ENCODE measurements at regions not wholly inside any gene's neighbourhood (a gene's known extent, or its start where the extent isn't known, plus 50 kb on each side); places are given as distances from the start of the nearest gene placed in this dataset.

DNA sequence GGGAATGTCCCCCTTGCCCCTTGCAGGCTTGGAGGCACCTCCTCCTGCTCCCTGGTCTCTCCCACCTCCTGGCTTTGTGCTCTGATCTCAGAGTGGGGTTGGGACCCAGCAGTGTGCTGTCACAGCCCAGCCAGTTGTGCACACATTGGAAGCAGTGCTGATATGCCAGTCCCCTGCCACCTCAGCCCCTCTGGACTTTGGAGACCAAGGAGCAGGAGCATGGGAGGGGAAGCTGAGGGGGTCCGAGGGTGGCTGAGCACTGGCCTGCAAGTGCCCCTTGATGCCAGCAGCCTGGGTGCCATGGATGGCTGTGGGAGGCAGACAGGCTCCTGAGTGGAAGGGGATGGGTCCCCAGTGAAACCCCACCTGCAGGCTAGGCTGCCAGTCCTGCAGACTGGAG, 235.4 kb downstream of the ZNF716 start:
- Histone ChIP-seq H3K9me3 (peaks cover 0 to 46% (median 20%) of the 10 kb centered on the region in 8 donors), H3K27me3 (replicated peaks in 1 of 7) (no peaks in the 10 kb centered on the region), H3K4me3 (no peak overlapping the region), H3K4me1 (no peaks in the 10 kb centered on the region), H3K27ac (no peak overlapping the region), H3K36me3 (no peaks in the 10 kb centered on the region)
- no peak for DNase-seq
- TF ChIP-seq POLR2AphosphoS5 (IDR thresholded peaks at IDR 0.05): no peak
- intact Hi-C loops (cut with DNase I; ENCODE audit: low total_unique reads): no loop called here
- 44 to 86% (median 58%) methylated on average over 1 of the region's 1 CpG for WGBS, 5 donors
